ENCODE measurements at regions not wholly inside any gene's neighbourhood (a gene's known extent, or its start where the extent isn't known, plus 50 kb on each side); places are given as distances from the start of the nearest gene placed in this dataset.

DNA sequence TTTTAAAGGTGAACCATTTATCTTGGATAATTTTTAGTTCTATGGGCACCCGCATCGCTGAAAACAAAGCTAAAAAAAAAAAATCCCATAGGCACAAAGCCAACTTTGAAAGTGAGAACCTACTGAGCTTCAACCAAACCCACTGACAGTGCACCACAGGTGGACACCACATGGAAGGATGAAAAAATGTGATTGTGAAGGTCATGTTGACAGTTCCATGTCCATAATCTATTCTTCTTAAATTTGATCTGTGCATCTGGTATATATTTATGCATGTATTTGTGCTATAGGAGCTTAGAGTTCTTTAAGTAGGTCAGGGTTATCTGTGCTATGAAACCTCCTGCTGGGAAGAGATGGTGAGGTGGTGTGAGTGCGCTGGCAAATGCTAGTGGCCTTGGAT, 374.3 kb downstream of the SPRY1 start:
- Histone ChIP-seq H2AFZ (ENCODE audit: low read length) (no peak overlapping the region), H3F3A (ENCODE audit: insufficient read depth, low read length) (no peaks in the 10 kb centered on the region), H3K9me2 (replicated peaks; ENCODE audit: insufficient read depth, low read length) (no peaks in the 10 kb centered on the region), H3K4me1 (ENCODE audit: low read length) (0 out of 2 replicates have a peak, but pooled peaks cover 2% of the 10 kb centered on the region), H3K36me3 (replicated peaks; ENCODE audit: insufficient read depth, low read length) (no peaks in the 10 kb centered on the region), H3K4me2 (ENCODE audit: low read depth, low read length) (no peak overlapping the region), H3K4me3 (ENCODE audit: low read length) (no peak overlapping the region), H3K9me3 (replicated peaks; ENCODE audit: insufficient read depth, low read length) (no peaks in the 10 kb centered on the region), H3K9ac (ENCODE audit: low read length) (no peak overlapping the region), H3K27me3 (replicated peaks; ENCODE audit: insufficient read depth, low read length) (no peaks in the 10 kb centered on the region), H3K79me2 (ENCODE audit: low read length) (no peaks in the 10 kb centered on the region), H4K20me1 (ENCODE audit: insufficient read depth, low read length) (no peaks in the 10 kb centered on the region), H3K27ac (ENCODE audit: low read length) (no peak overlapping the region)
- TF ChIP-seq EZH2 (optimal IDR thresholded peaks at IDR 0.05; ENCODE audit: low read depth, low read length) (no peak), EZH2phosphoT487 (IDR thresholded peaks at IDR 0.05; ENCODE audit: low read length) (no peak)
- TF ChIP-seq, protein P1, sequence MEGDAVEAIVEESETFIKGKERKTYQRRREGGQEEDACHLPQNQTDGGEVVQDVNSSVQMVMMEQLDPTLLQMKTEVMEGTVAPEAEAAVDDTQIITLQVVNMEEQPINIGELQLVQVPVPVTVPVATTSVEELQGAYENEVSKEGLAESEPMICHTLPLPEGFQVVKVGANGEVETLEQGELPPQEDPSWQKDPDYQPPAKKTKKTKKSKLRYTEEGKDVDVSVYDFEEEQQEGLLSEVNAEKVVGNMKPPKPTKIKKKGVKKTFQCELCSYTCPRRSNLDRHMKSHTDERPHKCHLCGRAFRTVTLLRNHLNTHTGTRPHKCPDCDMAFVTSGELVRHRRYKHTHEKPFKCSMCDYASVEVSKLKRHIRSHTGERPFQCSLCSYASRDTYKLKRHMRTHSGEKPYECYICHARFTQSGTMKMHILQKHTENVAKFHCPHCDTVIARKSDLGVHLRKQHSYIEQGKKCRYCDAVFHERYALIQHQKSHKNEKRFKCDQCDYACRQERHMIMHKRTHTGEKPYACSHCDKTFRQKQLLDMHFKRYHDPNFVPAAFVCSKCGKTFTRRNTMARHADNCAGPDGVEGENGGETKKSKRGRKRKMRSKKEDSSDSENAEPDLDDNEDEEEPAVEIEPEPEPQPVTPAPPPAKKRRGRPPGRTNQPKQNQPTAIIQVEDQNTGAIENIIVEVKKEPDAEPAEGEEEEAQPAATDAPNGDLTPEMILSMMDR (IDR thresholded peaks at IDR 0.05; ENCODE audit: low read length) = no peak
- no peak for DNase-seq

DNA sequence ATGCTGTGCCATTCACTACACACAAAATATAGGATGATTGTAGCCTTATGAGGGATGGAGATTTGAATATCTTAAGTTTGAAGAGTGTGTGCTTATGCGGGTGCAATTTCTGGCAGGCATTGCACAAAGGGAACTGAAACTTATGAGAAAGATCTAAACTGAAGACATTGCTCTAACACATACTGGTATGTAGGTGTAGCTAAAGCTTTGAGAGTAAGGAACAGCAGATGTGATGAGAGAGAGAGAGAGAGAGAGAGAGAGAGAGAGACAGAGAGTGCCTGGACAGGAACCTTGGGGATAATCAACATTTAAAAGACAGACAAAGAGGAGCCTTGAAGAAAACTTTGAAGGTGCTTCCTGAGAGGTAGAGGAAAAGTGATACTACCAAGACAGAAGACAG, 379.7 kb downstream of the SPRY1 start:
- Histone ChIP-seq H3K9me3 (replicated peaks; ENCODE audit: insufficient read depth, low read length) (no peaks in the 10 kb centered on the region), H3K27ac (ENCODE audit: low read length) (no peak overlapping the region), H3K4me3 (ENCODE audit: low read length) (no peak overlapping the region), H3K9me2 (replicated peaks; ENCODE audit: insufficient read depth, low read length) (no peaks in the 10 kb centered on the region), H2AFZ (ENCODE audit: low read length) (no peak overlapping the region), H3K36me3 (replicated peaks; ENCODE audit: insufficient read depth, low read length) (no peaks in the 10 kb centered on the region), H3K4me2 (ENCODE audit: low read depth, low read length) (peak overlapping the region; percentile 6; the same call in 1 of the 2 replicates), H3F3A (ENCODE audit: insufficient read depth, low read length) (no peaks in the 10 kb centered on the region), H4K20me1 (ENCODE audit: insufficient read depth, low read length) (no peaks in the 10 kb centered on the region), H3K79me2 (ENCODE audit: low read length) (no peaks in the 10 kb centered on the region), H3K27me3 (replicated peaks; ENCODE audit: insufficient read depth, low read length) (no peaks in the 10 kb centered on the region), H3K9ac (ENCODE audit: low read length) (no peak overlapping the region), H3K4me1 (ENCODE audit: low read length) (peaks cover 9% of the 10 kb centered on the region; the same call in 1 of the 2 replicates)
- peak; percentile 64 for DNase-seq
- no peak for TF ChIP-seq EZH2 (optimal IDR thresholded peaks at IDR 0.05; ENCODE audit: low read depth, low read length)
- TF ChIP-seq, protein P1 (IDR thresholded peaks at IDR 0.05; ENCODE audit: low read length) = 0 out of 2 replicates have a peak, but pooled peaks have one; percentile 14
- no peak for TF ChIP-seq EZH2phosphoT487 (IDR thresholded peaks at IDR 0.05; ENCODE audit: low read length)

DNA sequence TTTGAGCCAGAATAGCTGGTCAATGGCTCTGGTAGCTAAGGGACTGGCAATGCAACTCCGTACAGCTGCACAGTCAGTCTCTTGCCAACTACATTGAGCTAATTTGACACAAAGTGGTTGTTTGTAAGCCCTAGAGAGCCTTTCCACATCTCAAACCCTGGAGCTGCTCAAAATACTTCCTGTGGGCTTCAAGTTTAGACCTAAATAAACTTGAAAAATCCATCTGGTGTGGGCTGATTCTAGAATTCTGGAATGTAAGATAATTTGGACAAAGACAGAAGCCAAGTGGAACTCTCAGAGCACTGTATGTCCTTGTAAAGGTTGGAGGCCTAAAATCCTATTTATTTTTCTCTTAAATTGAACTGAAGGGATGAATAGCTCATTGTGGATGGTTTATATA, 380.8 kb downstream of the SPRY1 start:
- no peak overlapping the region for H3K9ac ChIP-seq (ENCODE audit: low read length)
- no peak overlapping the region for H2AFZ ChIP-seq (ENCODE audit: low read length)
- H3K79me2 ChIP-seq (ENCODE audit: low read length) = no peaks in the 10 kb centered on the region
- no peak overlapping the region for H3K4me3 ChIP-seq (ENCODE audit: low read length)
- H3K36me3 ChIP-seq (replicated peaks; ENCODE audit: insufficient read depth, low read length) = no peaks in the 10 kb centered on the region
- H3K27ac ChIP-seq (ENCODE audit: low read length) = no peak overlapping the region
- no peaks in the 10 kb centered on the region for H3K9me3 ChIP-seq (replicated peaks; ENCODE audit: insufficient read depth, low read length)
- no peak for DNase-seq
- peaks cover 9% of the 10 kb centered on the region; the same call in 1 of the 2 replicates for H3K4me1 ChIP-seq (ENCODE audit: low read length)
- no peaks in the 10 kb centered on the region for H3K9me2 ChIP-seq (replicated peaks; ENCODE audit: insufficient read depth, low read length)
- H3F3A ChIP-seq (ENCODE audit: insufficient read depth, low read length) = no peaks in the 10 kb centered on the region
- no peaks in the 10 kb centered on the region for H3K27me3 ChIP-seq (replicated peaks; ENCODE audit: insufficient read depth, low read length)
- no peaks in the 10 kb centered on the region for H4K20me1 ChIP-seq (ENCODE audit: insufficient read depth, low read length)
- H3K4me2 ChIP-seq (ENCODE audit: low read depth, low read length) = no peak overlapping the region
- TF ChIP-seq, protein P1 (IDR thresholded peaks at IDR 0.05; ENCODE audit: low read length) = no peak
- TF ChIP-seq EZH2phosphoT487 (IDR thresholded peaks at IDR 0.05; ENCODE audit: low read length) = no peak
- no peak for TF ChIP-seq EZH2 (optimal IDR thresholded peaks at IDR 0.05; ENCODE audit: low read depth, low read length)

Measured in MM.1S (cell line).